MM.1S (cell line): ENCODE measurements at regions not wholly inside any gene's neighbourhood (a gene's known extent, or its start where the extent isn't known, plus 50 kb on each side); places are given as distances from the start of the nearest gene placed in this dataset.

Source experiments
- EZH2 ChIP-seq: fragments of 300-600 bp; sonication (generic); optimal IDR thresholded peaks from 2 replicates; pipeline ENCODE3; 2017; ENCODE audit warnings: low read depth, mild to moderate bottlenecking, antibody characterized with exemption, low read length, mixed read lengths
- EZH2phosphoT487 ChIP-seq: fragments of 300-600 bp; sonication (generic); IDR thresholded peaks from 2 replicates; pipeline ENCODE4 v1.6.1; 2018; ENCODE audit warnings: antibody characterized with exemption, low read length

GRCh38 chr4:133544097-133544496 lies 395.0 kb downstream of the PCDH10 start:
- TF ChIP-seq EZH2 (no peak), EZH2phosphoT487 (no peak)
